Colonic mucosa (tissue), 4 donors: ENCODE measurements at regions not wholly inside any gene's neighbourhood (a gene's known extent, or its start where the extent isn't known, plus 50 kb on each side); places are given as distances from the start of the nearest gene placed in this dataset.

Experiments used
- DNase-seq: peaks from one replicate; pipeline ENCODE4 v3.0.0-alpha.2; 2020
- H3K27ac ChIP-seq: fragments of 200-600 bp; one replicate; pipeline ENCODE4 v1.8.0; 2021
- H3K27me3 ChIP-seq: fragments of 200-600 bp; one replicate; pipeline ENCODE4 v1.8.0; 2021
- H3K36me3 ChIP-seq: fragments of 200-600 bp; one replicate; pipeline ENCODE4 v1.8.0; 2021
- H3K4me1 ChIP-seq: fragments of 200-600 bp; one replicate; pipeline ENCODE4 v1.8.0; 2021; ENCODE audit warnings: mild to moderate bottlenecking
- H3K4me3 ChIP-seq: fragments of 200-600 bp; one replicate; pipeline ENCODE4 v1.8.0; 2021
- H3K9ac ChIP-seq, 2 donors: one replicate each; pipeline ENCODE4 v1.7.0; 2013; ENCODE audit warnings: control low read depth in 2 of 2, low read depth in 2 of 2, low read length in 2 of 2
- H3K9me3 ChIP-seq: fragments of 200-600 bp; one replicate; pipeline ENCODE4 v1.8.0; 2021
- intact Hi-C: fragments of 100-400 bp; cut with DNase I; formaldehyde crosslinking; loops from one replicate; pipeline ENCODE4 v1.14.1; 2022
- TF ChIP-seq, protein P1 (sequence below): fragments of 200-600 bp; IDR thresholded peaks from one replicate; pipeline ENCODE4 v1.8.0; 2022; ENCODE audit warnings: antibody characterized with exemption, mild to moderate bottlenecking
- donor health status: healthy.
- donor health status: DM: no; HTN: no; CAD: no.
- donor health status: DM: no; HTN: no; CAD: no.

DNA sequence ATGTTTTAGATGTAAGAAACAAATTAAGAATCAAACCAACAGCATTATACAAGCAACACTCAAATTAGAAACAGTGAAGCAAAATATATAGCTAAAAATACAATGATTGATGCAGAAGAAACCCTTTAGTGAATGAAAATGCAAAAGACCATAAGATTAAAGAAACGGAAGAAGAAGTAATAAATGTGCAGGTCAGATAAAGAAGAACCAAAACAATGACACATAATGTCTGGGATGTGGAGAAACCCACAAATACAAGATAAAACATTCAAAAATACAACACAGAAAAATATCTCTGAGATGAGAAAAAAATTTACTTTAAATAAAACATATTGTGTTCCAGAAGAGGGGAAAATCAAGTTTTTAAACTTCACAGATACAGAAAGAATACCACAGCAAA, 73.4 kb upstream of the AVPR1A start:
- no peaks in the 10 kb centered on the region for H3K4me1 ChIP-seq
- no peak overlapping the region for H3K4me3 ChIP-seq
- H3K9me3 ChIP-seq: no peaks in the 10 kb centered on the region
- no peak overlapping the region for H3K9ac ChIP-seq
- no peaks in the 10 kb centered on the region for H3K36me3 ChIP-seq
- TF ChIP-seq, protein P1, sequence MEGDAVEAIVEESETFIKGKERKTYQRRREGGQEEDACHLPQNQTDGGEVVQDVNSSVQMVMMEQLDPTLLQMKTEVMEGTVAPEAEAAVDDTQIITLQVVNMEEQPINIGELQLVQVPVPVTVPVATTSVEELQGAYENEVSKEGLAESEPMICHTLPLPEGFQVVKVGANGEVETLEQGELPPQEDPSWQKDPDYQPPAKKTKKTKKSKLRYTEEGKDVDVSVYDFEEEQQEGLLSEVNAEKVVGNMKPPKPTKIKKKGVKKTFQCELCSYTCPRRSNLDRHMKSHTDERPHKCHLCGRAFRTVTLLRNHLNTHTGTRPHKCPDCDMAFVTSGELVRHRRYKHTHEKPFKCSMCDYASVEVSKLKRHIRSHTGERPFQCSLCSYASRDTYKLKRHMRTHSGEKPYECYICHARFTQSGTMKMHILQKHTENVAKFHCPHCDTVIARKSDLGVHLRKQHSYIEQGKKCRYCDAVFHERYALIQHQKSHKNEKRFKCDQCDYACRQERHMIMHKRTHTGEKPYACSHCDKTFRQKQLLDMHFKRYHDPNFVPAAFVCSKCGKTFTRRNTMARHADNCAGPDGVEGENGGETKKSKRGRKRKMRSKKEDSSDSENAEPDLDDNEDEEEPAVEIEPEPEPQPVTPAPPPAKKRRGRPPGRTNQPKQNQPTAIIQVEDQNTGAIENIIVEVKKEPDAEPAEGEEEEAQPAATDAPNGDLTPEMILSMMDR: no peak
- intact Hi-C loops: no loop called here
- no peak for DNase-seq
- no peak overlapping the region for H3K27ac ChIP-seq
- no peaks in the 10 kb centered on the region for H3K27me3 ChIP-seq

DNA sequence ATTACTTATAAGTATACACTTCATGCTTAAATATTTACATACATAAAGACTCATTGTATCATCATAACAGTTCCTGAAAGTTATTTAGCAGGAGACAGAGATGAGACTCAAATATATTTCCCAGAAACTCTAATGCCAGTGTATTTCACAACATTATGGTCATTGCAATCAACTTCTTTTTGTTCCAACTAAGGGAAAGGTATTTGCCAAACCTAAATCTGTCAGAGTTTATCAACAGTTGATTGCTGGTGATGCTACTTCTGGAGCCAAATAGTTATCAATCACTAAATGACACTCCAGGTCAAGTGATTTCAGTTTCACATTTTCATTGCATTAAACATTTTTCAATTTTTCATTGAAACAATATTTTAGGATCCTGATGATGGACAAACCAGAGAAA, 72.1 kb upstream of the AVPR1A start:
- no peaks in the 10 kb centered on the region for H3K36me3 ChIP-seq
- H3K4me1 ChIP-seq: no peaks in the 10 kb centered on the region
- no peak overlapping the region for H3K27ac ChIP-seq
- no peak overlapping the region for H3K4me3 ChIP-seq
- no peaks in the 10 kb centered on the region for H3K27me3 ChIP-seq
- no peak overlapping the region for H3K9ac ChIP-seq
- no peaks in the 10 kb centered on the region for H3K9me3 ChIP-seq
- DNase-seq: no peak
- intact Hi-C loops: no loop called here
- TF ChIP-seq, protein P1: no peak

DNA sequence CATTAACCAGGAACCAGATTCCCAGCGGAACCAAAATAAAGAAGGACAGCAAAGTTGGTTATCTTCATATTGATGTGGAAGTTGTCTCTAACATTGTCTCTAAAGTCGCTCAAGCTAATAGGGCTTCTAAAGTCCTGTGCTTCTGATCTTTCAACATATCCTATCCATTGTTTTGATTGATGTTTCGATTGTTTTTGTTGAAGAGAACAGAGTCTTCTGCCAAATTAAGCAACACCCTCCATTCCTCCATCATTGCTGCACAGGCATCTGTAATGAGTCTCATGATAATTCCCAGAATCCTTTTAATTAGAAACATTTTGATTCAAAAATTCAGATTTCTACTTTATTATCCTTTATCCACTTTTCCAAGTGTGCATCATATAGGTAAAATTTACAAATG, 71.6 kb upstream of the AVPR1A start:
- Histone ChIP-seq H3K4me3 (no peak overlapping the region), H3K9ac (no peak overlapping the region), H3K4me1 (no peaks in the 10 kb centered on the region), H3K36me3 (no peaks in the 10 kb centered on the region), H3K9me3 (no peaks in the 10 kb centered on the region), H3K27me3 (no peaks in the 10 kb centered on the region), H3K27ac (no peak overlapping the region)
- no peak for DNase-seq
- intact Hi-C loops: no loop called here
- TF ChIP-seq, protein P1: no peak

DNA sequence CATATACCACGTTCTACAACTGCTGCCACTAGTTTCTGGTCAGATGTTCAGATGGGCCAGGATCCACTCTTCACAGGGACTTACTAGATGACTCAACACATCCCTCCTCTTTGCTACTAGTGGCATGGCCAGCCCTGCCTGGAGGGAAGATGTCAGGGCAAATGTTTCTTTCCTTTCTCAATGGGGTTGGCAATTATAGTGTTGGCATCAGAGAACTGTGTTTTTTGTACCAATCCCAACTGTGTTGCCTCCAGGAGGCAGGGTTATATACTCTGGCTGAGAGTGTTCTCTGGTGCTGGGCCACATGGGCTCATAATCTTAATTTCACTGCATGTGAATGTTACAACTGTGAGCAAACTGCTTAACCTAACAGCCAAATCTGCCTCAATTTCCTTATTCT, 69.9 kb upstream of the AVPR1A start:
- no peak for DNase-seq
- no peak overlapping the region for H3K4me3 ChIP-seq
- intact Hi-C loops: no loop called here
- no peaks in the 10 kb centered on the region for H3K36me3 ChIP-seq
- no peak overlapping the region for H3K9ac ChIP-seq
- H3K4me1 ChIP-seq: no peaks in the 10 kb centered on the region
- no peak overlapping the region for H3K27ac ChIP-seq
- no peaks in the 10 kb centered on the region for H3K27me3 ChIP-seq
- TF ChIP-seq, protein P1: no peak
- no peaks in the 10 kb centered on the region for H3K9me3 ChIP-seq

DNA sequence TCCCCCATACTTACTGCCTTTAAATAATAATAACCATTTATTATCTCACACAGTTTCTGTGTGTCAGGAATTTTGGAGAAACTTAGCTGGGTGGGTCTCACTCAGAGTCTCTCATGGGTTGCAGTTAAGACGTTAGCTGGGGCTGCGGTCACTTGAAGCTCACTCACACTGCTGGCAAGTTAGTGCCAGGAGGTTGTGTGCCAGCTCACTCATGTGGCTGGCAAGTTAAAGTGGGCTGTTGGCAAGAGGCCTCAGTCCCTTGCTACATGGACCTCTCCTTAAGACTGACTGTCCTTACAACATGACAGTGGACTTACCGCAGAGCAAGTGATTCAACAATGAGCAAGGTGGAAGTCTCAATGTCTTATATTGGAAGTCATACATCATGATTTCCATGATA, 61.3 kb upstream of the AVPR1A start:
- DNase-seq: no peak
- TF ChIP-seq, protein P1: no peak
- intact Hi-C loops: no loop called here
- Histone ChIP-seq H3K36me3 (no peaks in the 10 kb centered on the region), H3K27me3 (no peaks in the 10 kb centered on the region), H3K4me1 (no peaks in the 10 kb centered on the region), H3K9me3 (no peaks in the 10 kb centered on the region), H3K4me3 (no peak overlapping the region), H3K9ac (no peak overlapping the region), H3K27ac (no peak overlapping the region)

DNA sequence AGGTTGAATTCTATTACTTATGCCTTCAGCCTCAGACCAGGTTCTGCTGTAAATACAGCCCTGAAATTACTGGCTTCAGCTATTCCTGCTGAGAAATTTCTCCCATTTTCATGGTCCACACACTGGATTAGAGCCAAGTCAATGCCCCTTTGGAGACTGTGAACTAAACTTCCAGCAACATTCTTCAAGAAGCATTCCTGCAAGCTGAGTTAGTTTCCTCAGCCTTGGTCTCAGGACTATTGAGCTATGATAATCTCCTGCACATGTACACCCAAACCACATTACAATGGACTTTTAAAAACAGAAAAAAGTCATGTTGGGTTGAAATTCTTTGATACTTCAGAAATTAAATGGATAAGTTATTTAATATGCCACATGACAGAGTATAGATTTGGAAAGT, 58.0 kb upstream of the AVPR1A start:
- DNase-seq: no peak
- TF ChIP-seq, protein P1: no peak

More for the DNA sequence above, 58.0 kb upstream of the AVPR1A start:
- Histone ChIP-seq H3K27me3 (no peaks in the 10 kb centered on the region), H3K36me3 (no peaks in the 10 kb centered on the region), H3K27ac (no peak overlapping the region), H3K4me3 (no peak overlapping the region), H3K4me1 (no peaks in the 10 kb centered on the region), H3K9me3 (no peaks in the 10 kb centered on the region), H3K9ac (no peak overlapping the region)
- intact Hi-C loops: no loop called here
